Amygdala (tissue), 56 donors: ENCODE measurements at regions not wholly inside any gene's neighbourhood (a gene's known extent, or its start where the extent isn't known, plus 50 kb on each side); places are given as distances from the start of the nearest gene placed in this dataset.
A peak's percentile ranks its signal among the peaks of the same experiment; 100 is the strongest.

Source experiments
- DNase-seq, 56 donors: peaks; one replicate each; lab custom pipeline; 2025; lab: John Stamatoyannopoulos, UW

- DNase-seq, result peak in 12 of 56 donors; percentile 7 to 53 (median 22)
Measured at GRCh38 chr21:17441370-17441769, 71.5 kb upstream of the CXADR start.

GRCh38 chr21:17442165-17442564 is 70.7 kb upstream of the CXADR start:
- DNase-seq, result no peak

- DNase-seq, result no peak
Measured at GRCh38 chr21:17444828-17445227, 68.0 kb upstream of the CXADR start.

- DNase-seq, result no peak
Measured at GRCh38 chr21:17446737-17447136, 66.1 kb upstream of the CXADR start.

GRCh38 chr21:17449701-17450100 is 63.1 kb upstream of the CXADR start:
- DNase-seq, result no peak

- no peak for DNase-seq
Measured at GRCh38 chr21:17451364-17451891, 61.4 kb upstream of the CXADR start.

- peak in 51 of 56 donors; percentile 10 to 87 (median 46) for DNase-seq
Measured at GRCh38 chr21:17454315-17455027, 58.4 kb upstream of the CXADR start.

- DNase-seq, result no peak
Measured at GRCh38 chr21:17455028-17455353, 57.9 kb upstream of the CXADR start.

- DNase-seq, result no peak
Measured at GRCh38 chr21:17455451-17455850, 57.4 kb upstream of the CXADR start.

- DNase-seq, result no peak
Measured at GRCh38 chr21:17458279-17458678, 54.6 kb upstream of the CXADR start.

- no peak for DNase-seq
Measured at GRCh38 chr21:17460094-17460493, 52.7 kb upstream of the CXADR start.

GRCh38 chr21:17461014-17461413 is 51.8 kb upstream of the CXADR start:
- DNase-seq, result peak in 18 of 56 donors; percentile 5 to 50 (median 29)

- DNase-seq, result no peak
Measured at GRCh38 chr21:17461582-17461981, 51.3 kb upstream of the CXADR start.

- DNase-seq, result no peak
Measured at GRCh38 chr21:17462276-17462981, 50.4 kb upstream of the CXADR start.
